ENCODE measurements at regions not wholly inside any gene's neighbourhood (a gene's known extent, or its start where the extent isn't known, plus 50 kb on each side); places are given as distances from the start of the nearest gene placed in this dataset.
"Not testable (repeated sequence)": the region's sequence is repeated elsewhere in the genome, so short reads cannot be mapped to it uniquely, and the experiment has no call there.

- Mint-ChIP-seq H3K4me1 (no peaks in the 10 kb centered on the region), H3K36me3 (ENCODE audit: low read depth) (no peaks in the 10 kb centered on the region), H3K27me3 (no peaks in the 10 kb centered on the region), H3K4me3 (no peak overlapping the region), H3K27ac (no peak overlapping the region), H3K9me3 (no peaks in the 10 kb centered on the region)
- DNase-seq (no peak), ATAC-seq (no peak)
Measured at GRCh38 chr5:42309865-42310264, 113.4 kb upstream of the GHR start.

- no peaks in the 10 kb centered on the region for H3K36me3 Mint-ChIP-seq (ENCODE audit: low read depth)
- ATAC-seq (no peak), DNase-seq (no peak)
- H3K27me3 Mint-ChIP-seq: no peaks in the 10 kb centered on the region
- H3K4me3 Mint-ChIP-seq: no peak overlapping the region
- H3K4me1 Mint-ChIP-seq: no peaks in the 10 kb centered on the region
- H3K27ac Mint-ChIP-seq: no peak overlapping the region
- H3K9me3 Mint-ChIP-seq: peaks cover 25% of the 10 kb centered on the region
Measured at GRCh38 chr5:42315214-42315613, 108.0 kb upstream of the GHR start.

- no peaks in the 10 kb centered on the region for H3K36me3 Mint-ChIP-seq (ENCODE audit: low read depth)
- no peak overlapping the region for H3K27ac Mint-ChIP-seq
- no peaks in the 10 kb centered on the region for H3K27me3 Mint-ChIP-seq
- DNase-seq (no peak), ATAC-seq (no peak)
- H3K4me3 Mint-ChIP-seq: no peak overlapping the region
- H3K9me3 Mint-ChIP-seq: peaks cover 31% of the 10 kb centered on the region
- H3K4me1 Mint-ChIP-seq: no peaks in the 10 kb centered on the region
Measured at GRCh38 chr5:42317575-42317974, 105.7 kb upstream of the GHR start.

GRCh38 chr5:42319546-42319945, 103.7 kb upstream of the GHR start:
- H3K4me3 Mint-ChIP-seq; ATAC-seq; H3K36me3 Mint-ChIP-seq (ENCODE audit: low read depth); H3K27ac Mint-ChIP-seq; DNase-seq; H3K27me3 Mint-ChIP-seq; H3K4me1 Mint-ChIP-seq: not testable (repeated sequence)
- H3K9me3 Mint-ChIP-seq: peaks cover 33% of the 10 kb centered on the region

- H3K4me3 Mint-ChIP-seq: no peak overlapping the region
- no peak overlapping the region for H3K27ac Mint-ChIP-seq
- no peaks in the 10 kb centered on the region for H3K4me1 Mint-ChIP-seq
- H3K27me3 Mint-ChIP-seq: no peaks in the 10 kb centered on the region
- no peak for DNase-seq
- H3K9me3 Mint-ChIP-seq: peaks cover 33% of the 10 kb centered on the region
- no peaks in the 10 kb centered on the region for H3K36me3 Mint-ChIP-seq (ENCODE audit: low read depth)
- ATAC-seq: no peak
Measured at GRCh38 chr5:42321785-42322184, 101.5 kb upstream of the GHR start.

GRCh38 chr5:42337143-42337542, 86.1 kb upstream of the GHR start:
- H3K27me3 Mint-ChIP-seq: no peaks in the 10 kb centered on the region
- peaks cover 31% of the 10 kb centered on the region for H3K9me3 Mint-ChIP-seq
- H3K36me3 Mint-ChIP-seq (ENCODE audit: low read depth): peaks cover 2% of the 10 kb centered on the region
- no peak overlapping the region for H3K27ac Mint-ChIP-seq
- DNase-seq: no peak
- ATAC-seq: no peak
- no peak overlapping the region for H3K4me3 Mint-ChIP-seq
- no peaks in the 10 kb centered on the region for H3K4me1 Mint-ChIP-seq

GRCh38 chr5:42337607-42338006, 85.6 kb upstream of the GHR start:
- peaks cover 31% of the 10 kb centered on the region for H3K9me3 Mint-ChIP-seq
- H3K36me3 Mint-ChIP-seq (ENCODE audit: low read depth): peaks cover 2% of the 10 kb centered on the region
- DNase-seq (no peak), ATAC-seq (no peak)
- no peaks in the 10 kb centered on the region for H3K27me3 Mint-ChIP-seq
- H3K4me3 Mint-ChIP-seq: no peak overlapping the region
- H3K27ac Mint-ChIP-seq: no peak overlapping the region
- no peaks in the 10 kb centered on the region for H3K4me1 Mint-ChIP-seq

GRCh38 chr5:42338136-42338535, 85.1 kb upstream of the GHR start:
- Mint-ChIP-seq H3K27ac (no peak overlapping the region), H3K27me3 (no peaks in the 10 kb centered on the region), H3K9me3 (peaks cover 31% of the 10 kb centered on the region), H3K4me3 (no peak overlapping the region), H3K4me1 (no peaks in the 10 kb centered on the region), H3K36me3 (ENCODE audit: low read depth) (peaks cover 2% of the 10 kb centered on the region)
- no peak for ATAC-seq
- no peak for DNase-seq

- Mint-ChIP-seq H3K4me3 (no peak overlapping the region), H3K4me1 (no peaks in the 10 kb centered on the region), H3K27me3 (no peaks in the 10 kb centered on the region), H3K36me3 (ENCODE audit: low read depth) (no peaks in the 10 kb centered on the region), H3K9me3 (peaks cover 14% of the 10 kb centered on the region), H3K27ac (no peak overlapping the region)
- ATAC-seq: no peak
- no peak for DNase-seq
Measured at GRCh38 chr5:42349163-42349562, 74.1 kb upstream of the GHR start.

- H3K9me3 Mint-ChIP-seq: peaks cover 9% of the 10 kb centered on the region
- no peak overlapping the region for H3K4me3 Mint-ChIP-seq
- no peaks in the 10 kb centered on the region for H3K4me1 Mint-ChIP-seq
- no peaks in the 10 kb centered on the region for H3K36me3 Mint-ChIP-seq (ENCODE audit: low read depth)
- DNase-seq: no peak
- H3K27ac Mint-ChIP-seq: no peak overlapping the region
- ATAC-seq: no peak
- H3K27me3 Mint-ChIP-seq: no peaks in the 10 kb centered on the region
Measured at GRCh38 chr5:42351956-42352355, 71.3 kb upstream of the GHR start.

GRCh38 chr5:42360056-42360455, 63.2 kb upstream of the GHR start:
- no peak for DNase-seq
- Mint-ChIP-seq H3K9me3 (no peaks in the 10 kb centered on the region), H3K27ac (no peak overlapping the region), H3K36me3 (ENCODE audit: low read depth) (no peaks in the 10 kb centered on the region), H3K27me3 (no peaks in the 10 kb centered on the region), H3K4me1 (no peaks in the 10 kb centered on the region), H3K4me3 (no peak overlapping the region)
- no peak for ATAC-seq

- Mint-ChIP-seq H3K27ac (no peak overlapping the region), H3K4me1 (no peaks in the 10 kb centered on the region), H3K4me3 (no peak overlapping the region), H3K9me3 (no peaks in the 10 kb centered on the region), H3K36me3 (ENCODE audit: low read depth) (no peaks in the 10 kb centered on the region), H3K27me3 (no peaks in the 10 kb centered on the region)
- no peak for ATAC-seq
- no peak for DNase-seq
Measured at GRCh38 chr5:42360616-42361314, 62.5 kb upstream of the GHR start.

- no peak for DNase-seq
- no peaks in the 10 kb centered on the region for H3K4me1 Mint-ChIP-seq
Measured at GRCh38 chr5:42361315-42361688, 61.9 kb upstream of the GHR start.

GRCh38 chr5:42366051-42366450, 57.2 kb upstream of the GHR start:
- Mint-ChIP-seq H3K36me3 (ENCODE audit: low read depth) (no peaks in the 10 kb centered on the region), H3K4me1 (no peaks in the 10 kb centered on the region), H3K27ac (no peak overlapping the region), H3K9me3 (no peaks in the 10 kb centered on the region), H3K4me3 (no peak overlapping the region), H3K27me3 (no peaks in the 10 kb centered on the region)
- DNase-seq (no peak), ATAC-seq (no peak)

More at GRCh38 chr5:42361315-42361688, 61.9 kb upstream of the GHR start:
- no peak for ATAC-seq
- Mint-ChIP-seq H3K27me3 (no peaks in the 10 kb centered on the region), H3K9me3 (no peaks in the 10 kb centered on the region), H3K27ac (no peak overlapping the region), H3K4me3 (no peak overlapping the region), H3K36me3 (ENCODE audit: low read depth) (no peaks in the 10 kb centered on the region)
